Caco-2 (cell line): ENCODE measurements at regions not wholly inside any gene's neighbourhood (a gene's known extent, or its start where the extent isn't known, plus 50 kb on each side); places are given as distances from the start of the nearest gene placed in this dataset.

Experiments
- BruUV-seq: library from RNA; stranded (reverse); fragments of 400-500 nt; replicated peaks from 2 replicates; lab custom pipeline; 2021; lab: Mats Ljungman, UMichigan
- CTCF ChIA-PET: fragments of 300-600 bp; sonication (Branson Sonifier 250); formaldehyde crosslinking; loops from one replicate; lab custom pipeline; 2022; ENCODE audit warnings: antibody characterized with exemption; lab: Charles Lee
- POLR2A ChIA-PET: fragments of 300-600 bp; sonication (Branson Sonifier 250); formaldehyde crosslinking; loops from one replicate; lab custom pipeline; 2022; ENCODE audit warnings: antibody characterized with exemption; lab: Charles Lee
- DNase-seq, 2 experiments: peaks; one replicate each; pipeline versions ENCODE4 v3.0.0 to v3.0.0-alpha.2; 2020 to 2022
- H3K27me3 ChIP-seq: replicated peaks from 2 replicates; pipeline ENCODE4 v1.6.0; 2011; ENCODE audit warnings: low read length; ENCODE audit not compliant: control insufficient read depth, insufficient read depth
- H3K36me3 ChIP-seq: 2 replicates; pipeline ENCODE4 v1.5.1; 2011; ENCODE audit warnings: low read length; ENCODE audit not compliant: control insufficient read depth, insufficient read depth
- H3K4me1 ChIP-seq: fragments of 250-450 bp; sonication (Bioruptor Pico); 2 replicates; pipeline ENCODE4 v1.5.1; 2020; ENCODE audit warnings: mild to moderate bottlenecking
- H3K4me3 ChIP-seq: 2 replicates; pipeline ENCODE4 v1.5.1; 2011; ENCODE audit warnings: low read depth, mild to moderate bottlenecking, control low read depth, low read length
- H3K9me3 ChIP-seq: fragments of 250-450 bp; sonication (Bioruptor Pico); 2 replicates; pipeline ENCODE4 v1.5.1; 2020; ENCODE audit warnings: mild to moderate bottlenecking, moderate library complexity
- H3K27ac Mint-ChIP-seq: one replicate; pipeline ENCODE4 v1.8.0; 2022; ENCODE audit warnings: mixed read lengths; ENCODE audit not compliant: unreplicated experiment
- H3K27me3 Mint-ChIP-seq: one replicate; pipeline ENCODE4 v1.8.0; 2022; ENCODE audit warnings: mixed read lengths; ENCODE audit not compliant: insufficient read depth, unreplicated experiment
- H3K36me3 Mint-ChIP-seq: one replicate; pipeline ENCODE4 v1.8.0; 2022; ENCODE audit warnings: mild to moderate bottlenecking, mixed read lengths; ENCODE audit not compliant: insufficient read depth, unreplicated experiment
- H3K4me1 Mint-ChIP-seq: one replicate; pipeline ENCODE4 v1.8.0; 2022; ENCODE audit warnings: low read depth, mixed read lengths; ENCODE audit not compliant: unreplicated experiment
- H3K4me3 Mint-ChIP-seq: one replicate; pipeline ENCODE4 v1.8.0; 2022; ENCODE audit warnings: mild to moderate bottlenecking, moderate library complexity, mixed read lengths; ENCODE audit not compliant: unreplicated experiment
- H3K9me3 Mint-ChIP-seq: one replicate; pipeline ENCODE4 v1.8.0; 2022; ENCODE audit warnings: mixed read lengths; ENCODE audit not compliant: unreplicated experiment
- intact Hi-C: fragments of 100-400 bp; cut with micrococcal nuclease; formaldehyde crosslinking; loops from one replicate; pipeline ENCODE4 v1.10.0; 2022; ENCODE audit not compliant: unreplicated experiment
- TF ChIP-seq, protein P1 (sequence below), 2 experiments: fragments of 200-600 bp in 1 of 2; IDR thresholded peaks; 1 replicate in 1 of 2; 2 replicates in 1 of 2; pipeline versions ENCODE4 v1.5.1 to v1.8.0; 2011 to 2022; ENCODE audit warnings: antibody characterized with exemption in 1 of 2, control low read depth in 1 of 2, inconsistent platforms in 1 of 2, low read depth in 1 of 2, low read length in 1 of 2, mild to moderate bottlenecking in 1 of 2, moderate library complexity in 1 of 2; ENCODE audit not compliant: insufficient read depth in 1 of 2, severe bottlenecking in 1 of 2, unreplicated experiment in 1 of 2

DNA sequence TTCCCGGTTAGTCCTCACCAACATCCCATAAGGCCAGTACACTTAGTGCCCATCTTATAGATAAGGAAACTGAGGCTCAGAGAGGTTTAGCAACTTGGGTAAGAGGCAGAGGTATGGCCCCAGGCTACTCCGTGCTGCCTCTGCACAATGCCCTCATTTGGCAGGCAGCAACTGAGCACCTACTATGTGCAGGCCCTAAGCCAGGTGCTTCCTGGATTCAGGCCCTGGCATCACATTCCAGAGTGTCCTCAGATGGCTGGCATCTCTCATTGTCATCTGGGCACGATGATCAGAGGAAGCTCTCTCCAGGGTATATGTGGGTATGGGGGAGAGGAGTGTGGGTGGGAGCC lies 53.8 kb upstream of the PSD2 start:
- DNase-seq = no peak
- ChIA-PET CTCF (interaction anchor here (0.9 to 1.2 kb wide), 2 partner anchors 24 to 31 kb away, joined by 4 to 5 read pairs; no protein-coding TSS in a partner anchor), POLR2A (no interaction called here)
- Histone ChIP-seq H3K4me1 (peaks cover 17% of the 10 kb centered on the region), H3K27me3 (no peaks in the 10 kb centered on the region), H3K4me3 (no peak overlapping the region), H3K9me3 (no peaks in the 10 kb centered on the region), H3K36me3 (no peaks in the 10 kb centered on the region)
- no peak overlapping the region for H3K27ac Mint-ChIP-seq
- intact Hi-C loops = no loop called here
- no peaks in the 10 kb centered on the region for H3K9me3 Mint-ChIP-seq
- peaks cover 19% of the 10 kb centered on the region for H3K4me1 Mint-ChIP-seq
- H3K27me3 Mint-ChIP-seq = no peaks in the 10 kb centered on the region
- no TSS peak for BruUV-seq
- TF ChIP-seq, protein P1, sequence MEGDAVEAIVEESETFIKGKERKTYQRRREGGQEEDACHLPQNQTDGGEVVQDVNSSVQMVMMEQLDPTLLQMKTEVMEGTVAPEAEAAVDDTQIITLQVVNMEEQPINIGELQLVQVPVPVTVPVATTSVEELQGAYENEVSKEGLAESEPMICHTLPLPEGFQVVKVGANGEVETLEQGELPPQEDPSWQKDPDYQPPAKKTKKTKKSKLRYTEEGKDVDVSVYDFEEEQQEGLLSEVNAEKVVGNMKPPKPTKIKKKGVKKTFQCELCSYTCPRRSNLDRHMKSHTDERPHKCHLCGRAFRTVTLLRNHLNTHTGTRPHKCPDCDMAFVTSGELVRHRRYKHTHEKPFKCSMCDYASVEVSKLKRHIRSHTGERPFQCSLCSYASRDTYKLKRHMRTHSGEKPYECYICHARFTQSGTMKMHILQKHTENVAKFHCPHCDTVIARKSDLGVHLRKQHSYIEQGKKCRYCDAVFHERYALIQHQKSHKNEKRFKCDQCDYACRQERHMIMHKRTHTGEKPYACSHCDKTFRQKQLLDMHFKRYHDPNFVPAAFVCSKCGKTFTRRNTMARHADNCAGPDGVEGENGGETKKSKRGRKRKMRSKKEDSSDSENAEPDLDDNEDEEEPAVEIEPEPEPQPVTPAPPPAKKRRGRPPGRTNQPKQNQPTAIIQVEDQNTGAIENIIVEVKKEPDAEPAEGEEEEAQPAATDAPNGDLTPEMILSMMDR (IDR thresholded peaks at IDR 0.05; ENCODE audit: insufficient read depth in 1 of 2, low read depth in 1 of 2, low read length in 1 of 2, severe bottlenecking in 1 of 2, unreplicated experiment in 1 of 2) = no peak
- H3K4me3 Mint-ChIP-seq = no peak overlapping the region
- H3K36me3 Mint-ChIP-seq = peaks cover 13% of the 10 kb centered on the region

DNA sequence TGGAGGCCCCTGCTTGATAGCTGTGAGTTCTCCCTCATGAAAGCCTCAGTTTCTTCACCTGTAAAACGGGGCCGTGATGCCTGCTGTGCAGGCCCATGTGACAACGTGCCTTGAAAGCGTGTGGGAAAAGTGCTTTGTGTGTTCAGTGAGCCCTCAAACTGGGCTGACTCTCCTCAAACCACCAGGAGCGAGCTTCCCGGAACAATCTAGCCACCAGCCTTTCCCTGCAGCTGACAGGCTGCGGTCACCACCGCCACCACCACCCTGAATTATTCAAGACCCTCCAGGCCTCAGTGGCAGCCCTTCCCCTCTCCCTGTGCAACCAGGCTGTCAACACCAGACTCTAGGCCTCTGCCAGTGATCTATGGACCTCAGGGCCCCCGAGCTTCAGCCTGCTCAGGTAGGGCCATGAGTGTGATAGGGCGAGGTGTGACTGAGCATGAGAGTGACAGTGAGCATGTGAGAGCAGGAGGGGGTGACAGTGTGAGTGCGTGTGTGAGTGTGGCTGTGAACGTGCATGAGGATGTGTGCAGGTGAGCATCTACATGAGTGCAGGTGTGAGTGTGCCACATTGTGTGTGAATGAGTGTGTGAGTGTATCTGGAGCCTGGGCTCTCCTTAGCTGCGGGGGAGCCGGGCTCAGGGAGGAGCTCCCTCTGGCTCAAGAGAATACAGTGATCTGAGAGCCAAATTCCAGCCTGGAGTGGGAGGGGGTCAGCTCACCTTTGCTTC lies 53.3 kb upstream of the PSD2 start:
- peaks cover 23% of the 10 kb centered on the region for H3K4me1 Mint-ChIP-seq
- no peaks in the 10 kb centered on the region for H3K27me3 Mint-ChIP-seq
- DNase-seq = no peak
- CTCF ChIA-PET = interaction anchor here (0.9 to 1.2 kb wide), 2 partner anchors 24 to 31 kb away, joined by 4 to 5 read pairs; no protein-coding TSS in a partner anchor
- H3K36me3 Mint-ChIP-seq = peaks cover 13% of the 10 kb centered on the region
- Histone ChIP-seq H3K27me3 (no peaks in the 10 kb centered on the region), H3K4me3 (no peak overlapping the region), H3K9me3 (no peaks in the 10 kb centered on the region), H3K36me3 (no peaks in the 10 kb centered on the region), H3K4me1 (peaks cover 17% of the 10 kb centered on the region)
- H3K27ac Mint-ChIP-seq = no peak overlapping the region
- BruUV-seq = no TSS peak
- intact Hi-C loops = no loop called here
- H3K4me3 Mint-ChIP-seq = no peak overlapping the region
- H3K9me3 Mint-ChIP-seq = no peaks in the 10 kb centered on the region
- TF ChIP-seq, protein P1 (IDR thresholded peaks at IDR 0.05; ENCODE audit: insufficient read depth in 1 of 2, low read depth in 1 of 2, low read length in 1 of 2, severe bottlenecking in 1 of 2, unreplicated experiment in 1 of 2) = no peak
- POLR2A ChIA-PET = no interaction called here

DNA sequence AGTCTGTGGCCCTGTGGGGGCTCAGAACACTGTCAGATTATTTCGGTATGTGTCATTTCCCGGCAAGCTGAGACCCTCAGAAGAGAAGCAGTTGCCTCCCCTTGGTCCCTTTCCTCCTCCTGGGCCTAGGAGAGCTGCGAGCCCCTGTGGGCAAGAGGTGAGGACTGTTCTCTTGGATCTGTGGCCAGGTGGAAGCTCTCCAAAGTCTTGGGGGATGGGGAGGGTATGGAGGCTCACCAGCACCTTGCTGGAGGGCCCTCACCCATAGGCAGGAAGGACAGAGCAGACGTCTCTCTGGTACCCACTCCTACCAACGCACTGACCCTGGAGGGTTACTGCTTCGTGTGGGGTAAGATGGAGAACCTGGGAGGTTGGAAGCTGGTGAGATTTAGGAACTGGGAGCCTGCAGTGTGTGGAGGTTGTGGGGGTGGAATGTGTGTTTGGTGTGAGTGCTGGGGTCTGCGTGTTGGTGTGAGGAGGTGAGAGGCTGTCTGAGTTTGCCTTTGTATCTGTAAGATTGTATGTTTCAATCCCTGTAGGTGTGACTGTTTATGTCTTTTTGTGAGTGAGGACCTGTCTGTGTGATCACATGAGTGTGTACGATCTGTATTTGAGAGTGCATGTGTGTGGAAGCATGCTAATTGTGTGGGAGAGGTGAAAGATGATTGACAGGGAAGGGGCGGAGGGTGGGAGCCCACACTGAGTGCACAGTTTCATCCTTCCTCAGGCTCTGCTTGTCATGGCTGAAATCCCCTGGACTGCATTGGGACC lies 52.4 kb upstream of the PSD2 start:
- Histone ChIP-seq H3K4me3 (no peak overlapping the region), H3K9me3 (no peaks in the 10 kb centered on the region), H3K4me1 (peaks cover 17% of the 10 kb centered on the region), H3K27me3 (no peaks in the 10 kb centered on the region), H3K36me3 (no peaks in the 10 kb centered on the region)
- H3K4me3 Mint-ChIP-seq = no peak overlapping the region
- intact Hi-C loops = no loop called here
- H3K27ac Mint-ChIP-seq = no peak overlapping the region
- peaks cover 27% of the 10 kb centered on the region for H3K4me1 Mint-ChIP-seq
- BruUV-seq = no TSS peak
- ChIA-PET POLR2A (interaction anchor here (0.5 kb wide), 1 partner anchor 1791 kb away, joined by 4 read pairs; no protein-coding TSS in a partner anchor), CTCF (interaction anchor here (1.2 kb wide), 1 partner anchor 32 kb away, joined by 5 read pairs; no protein-coding TSS in a partner anchor)
- H3K27me3 Mint-ChIP-seq = no peaks in the 10 kb centered on the region
- TF ChIP-seq, protein P1 (IDR thresholded peaks at IDR 0.05; ENCODE audit: insufficient read depth in 1 of 2, low read depth in 1 of 2, low read length in 1 of 2, severe bottlenecking in 1 of 2, unreplicated experiment in 1 of 2) = no peak
- no peaks in the 10 kb centered on the region for H3K9me3 Mint-ChIP-seq
- no peak for DNase-seq
- H3K36me3 Mint-ChIP-seq = peaks cover 13% of the 10 kb centered on the region
